ENCODE measurements at regions not wholly inside any gene's neighbourhood (a gene's known extent, or its start where the extent isn't known, plus 50 kb on each side); places are given as distances from the start of the nearest gene placed in this dataset.

- TF ChIP-seq ZNF512B (CRISPR knock-in tag; IDR thresholded peaks at IDR 0.05; ENCODE audit: borderline replicate concordance): no peak
Measured at GRCh38 chr13:99652141-99652540, 150.9 kb downstream of the TM9SF2 start (continued).

GRCh38 chr13:99651016-99651415 lies 149.7 kb downstream of the TM9SF2 start:
- BruUV-seq (replicated peaks): no TSS peak
- Histone ChIP-seq H3K9ac (ENCODE audit: insufficient read depth, low read depth, low read length) (no peak overlapping the region), H3K36me3 (replicated peaks in 1 of 2; ENCODE audit: control insufficient read depth in 1 of 2, insufficient read depth in 2 of 2, low read length in 2 of 2) (no peaks in the 10 kb centered on the region), H3K79me2 (ENCODE audit: insufficient read depth, low read length) (no peaks in the 10 kb centered on the region), H4K20me1 (ENCODE audit: insufficient read depth, low read length) (no peaks in the 10 kb centered on the region), H3K9me3 (ENCODE audit: low read length) (no peaks in the 10 kb centered on the region), H2AFZ (ENCODE audit: low read length) (no peak overlapping the region), H3K4me1 (ENCODE audit: insufficient read depth, low read length) (peaks cover 19% of the 10 kb centered on the region), H3K27me3 (ENCODE audit: control insufficient read depth in 1 of 2, insufficient read depth in 2 of 2, low read length in 2 of 2) (no peaks in the 10 kb centered on the region), H3K4me3 (replicated peaks in 1 of 3; ENCODE audit: insufficient read depth in 1 of 3, low read depth in 2 of 3, low read length in 3 of 3) (no peak overlapping the region), H3K27ac (ENCODE audit: extremely low read length, insufficient read depth, low read length) (no peak overlapping the region), H3K4me2 (ENCODE audit: low read depth, low read length) (no peak overlapping the region)
- WGBS (ENCODE audit: low lambda C conversion rate): 49% methylated on average over 5 of the region's 5 CpGs
- FAIRE-seq (no peak), DNase-seq (ENCODE audit: low spot score) (peak; percentile 12), ATAC-seq (peak; percentile 34; the same call in 1 of the 3 replicates)
- ChIA-PET CTCF (ENCODE audit: low intra/inter-chr PET ratio, low total read pairs) (no interaction called here), POLR2A (no interaction called here)
- intact Hi-C loops (cut with micrococcal nuclease; ENCODE audit: unreplicated experiment) (no loop called here), in situ Hi-C loops (cut with HindIII; ENCODE audit: extremely low pct_ligation_motif_present, low pct_unique_long_range_greater_than_20kb) (loop anchor here (25.0 kb wide), 3 partner anchors 586 to 1461 kb away; no protein-coding TSS in a partner anchor)
- peak; percentile 74; the same call in 1 of the 2 replicates for TF ChIP-seq ZBTB33 (CRISPR knock-in tag; IDR thresholded peaks at IDR 0.05)
- no peak for TF ChIP-seq ZNF407 (CRISPR knock-in tag; IDR thresholded peaks at IDR 0.05; ENCODE audit: not compliant biosample characterization)
- no peak for TF ChIP-seq E2F2 (CRISPR knock-in tag; IDR thresholded peaks at IDR 0.05; ENCODE audit: borderline replicate concordance)
- no peak for TF ChIP-seq ZFP91 (CRISPR knock-in tag; IDR thresholded peaks at IDR 0.05; ENCODE audit: borderline replicate concordance)
